ENCODE measurements at regions not wholly inside any gene's neighbourhood (a gene's known extent, or its start where the extent isn't known, plus 50 kb on each side); places are given as distances from the start of the nearest gene placed in this dataset.

- no peak for TF ChIP-seq CTCF (IDR thresholded peaks at IDR 0.05)
- Histone ChIP-seq H3K27ac (no peak overlapping the region), H3K4me1 (no peaks in the 10 kb centered on the region), H3K9me3 (peaks cover 0 to 16% of the 10 kb centered on the region in 2 donors), H3K4me3 (no peak overlapping the region), H3K27me3 (no peaks in the 10 kb centered on the region), H3K36me3 (no peaks in the 10 kb centered on the region)
- no peak for DNase-seq (ENCODE audit: low spot score)
Measured at GRCh38 chr22:49694462-49695260, 133.0 kb downstream of the BRD1 start.

GRCh38 chr22:49693848-49694247, 133.8 kb downstream of the BRD1 start:
- Histone ChIP-seq H3K4me3 (no peak overlapping the region), H3K9me3 (peaks cover 0 to 16% of the 10 kb centered on the region in 2 donors), H3K27ac (no peak overlapping the region), H3K36me3 (no peaks in the 10 kb centered on the region), H3K27me3 (no peaks in the 10 kb centered on the region), H3K4me1 (no peaks in the 10 kb centered on the region)
- no peak for TF ChIP-seq CTCF (IDR thresholded peaks at IDR 0.05)
- no peak for DNase-seq (ENCODE audit: low spot score)

- no peak overlapping the region for H3K4me3 ChIP-seq
Measured at GRCh38 chr22:49693416-49693815, 134.3 kb downstream of the BRD1 start.

GRCh38 chr22:49692499-49693225, 135.0 kb downstream of the BRD1 start:
- H3K36me3 ChIP-seq = no peaks in the 10 kb centered on the region
- H3K27ac ChIP-seq = no peak overlapping the region
- no peak overlapping the region for H3K4me3 ChIP-seq
- no peak for TF ChIP-seq CTCF (IDR thresholded peaks at IDR 0.05)
- H3K27me3 ChIP-seq = peaks cover 0 to 4% of the 10 kb centered on the region in 2 donors
- DNase-seq (ENCODE audit: low spot score) = no peak
- no peaks in the 10 kb centered on the region for H3K4me1 ChIP-seq
- H3K9me3 ChIP-seq = peaks cover 0 to 15% of the 10 kb centered on the region in 2 donors

More at GRCh38 chr22:49693416-49693815, 134.3 kb downstream of the BRD1 start:
- Histone ChIP-seq H3K9me3 (peaks cover 0 to 16% of the 10 kb centered on the region in 2 donors), H3K27ac (no peak overlapping the region), H3K36me3 (no peaks in the 10 kb centered on the region), H3K4me1 (no peaks in the 10 kb centered on the region), H3K27me3 (peaks cover 0 to under 1% of the 10 kb centered on the region in 2 donors)
- DNase-seq (ENCODE audit: low spot score) = no peak
- no peak for TF ChIP-seq CTCF (IDR thresholded peaks at IDR 0.05)

- TF ChIP-seq CTCF (IDR thresholded peaks at IDR 0.05) = no peak
- Histone ChIP-seq H3K27ac (no peak overlapping the region), H3K36me3 (no peaks in the 10 kb centered on the region), H3K4me1 (no peaks in the 10 kb centered on the region), H3K4me3 (no peak overlapping the region), H3K27me3 (peaks cover 0 to 4% of the 10 kb centered on the region in 2 donors), H3K9me3 (peaks cover 0 to 6% of the 10 kb centered on the region in 2 donors)
- no peak for DNase-seq (ENCODE audit: low spot score)
Measured at GRCh38 chr22:49691256-49691655, 136.4 kb downstream of the BRD1 start.

Measured in right atrium auricular region (tissue), 2 donors.